HG02623 (cell line): ENCODE measurements at regions not wholly inside any gene's neighbourhood (a gene's known extent, or its start where the extent isn't known, plus 50 kb on each side); places are given as distances from the start of the nearest gene placed in this dataset.

Experiments
- ATAC-seq: cut with Tn5 transposase; IDR thresholded peaks from one replicate; pipeline ENCODE4 v1.9.1; 2021; ENCODE audit warnings: moderate library complexity; ENCODE audit not compliant: unreplicated experiment

GRCh38 chr7:110322796-110323195, 768.1 kb upstream of the LRRN3 start:
- ATAC-seq = no peak

GRCh38 chr7:110326966-110327365, 764.0 kb upstream of the LRRN3 start:
- no peak for ATAC-seq

DNA sequence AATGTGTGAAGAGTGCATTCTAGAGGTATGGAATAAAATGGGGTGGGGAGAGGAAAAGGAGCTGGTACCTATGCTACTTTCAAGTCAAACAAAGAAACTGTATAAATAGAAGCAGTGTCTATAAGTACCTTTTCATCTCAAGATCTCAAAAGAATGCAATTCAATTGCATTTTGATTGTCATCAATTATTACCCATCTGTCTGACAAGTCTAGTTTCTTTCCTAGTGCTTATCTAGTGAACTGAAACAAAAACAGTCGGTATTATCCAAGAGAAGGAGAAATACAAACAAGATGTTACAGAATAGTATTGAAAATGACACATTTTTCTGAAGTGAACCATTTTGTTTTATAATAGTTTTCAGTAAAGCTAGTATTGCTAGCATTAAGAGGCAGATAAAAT, 754.5 kb upstream of the LRRN3 start:
- ATAC-seq = no peak

- no peak for ATAC-seq
Observed at GRCh38 chr7:110337646-110338045, 753.3 kb upstream of the LRRN3 start.

GRCh38 chr7:110347081-110347480, 743.8 kb upstream of the LRRN3 start:
- ATAC-seq = no peak

DNA sequence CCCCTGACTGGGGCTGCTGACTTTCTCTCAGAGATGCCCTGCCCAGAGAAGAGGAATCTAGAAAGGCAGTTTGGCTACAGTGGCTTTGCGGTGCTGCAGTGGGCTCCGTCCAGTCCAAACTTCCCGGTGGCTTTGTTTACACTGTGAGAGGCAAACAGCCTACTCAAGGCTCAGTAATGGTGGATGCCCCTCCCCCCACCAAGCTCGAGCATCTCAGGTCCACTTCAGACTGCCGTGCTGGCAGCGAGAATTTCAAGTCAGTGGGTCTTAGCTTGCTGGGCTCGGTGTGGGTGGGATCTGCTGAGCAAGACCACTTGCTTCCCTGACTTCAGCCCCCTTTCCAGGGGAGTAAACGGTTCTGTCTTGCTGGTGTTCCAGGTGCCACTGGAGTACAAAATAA, 734.5 kb upstream of the LRRN3 start:
- ATAC-seq = no peak

- ATAC-seq = no peak
Observed at GRCh38 chr7:110358028-110358427, 732.9 kb upstream of the LRRN3 start.

GRCh38 chr7:110371709-110372108, 719.2 kb upstream of the LRRN3 start:
- no peak for ATAC-seq

- no peak for ATAC-seq
Observed at GRCh38 chr7:110372685-110373084, 718.2 kb upstream of the LRRN3 start.

DNA sequence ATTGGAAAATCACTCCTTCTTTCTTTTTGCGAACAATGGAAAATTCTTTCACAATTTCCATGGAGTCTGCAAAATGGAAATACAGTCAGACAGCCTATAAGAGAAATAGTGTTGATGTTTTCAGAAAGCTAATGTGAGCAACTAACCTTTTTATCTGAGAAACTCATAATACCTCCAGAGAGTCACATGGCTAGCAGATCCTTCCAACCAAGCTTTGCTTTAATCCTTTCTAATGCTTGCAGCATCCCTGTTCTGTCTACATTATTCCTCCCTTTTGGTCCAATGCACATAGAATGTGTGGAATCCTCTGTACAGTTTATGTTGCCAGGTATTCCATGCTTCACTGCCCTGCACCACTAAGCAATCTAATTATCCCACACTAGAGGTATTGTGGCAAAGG, 717.5 kb upstream of the LRRN3 start:
- ATAC-seq = no peak

GRCh38 chr7:110373859-110374258, 717.1 kb upstream of the LRRN3 start:
- no peak for ATAC-seq

DNA sequence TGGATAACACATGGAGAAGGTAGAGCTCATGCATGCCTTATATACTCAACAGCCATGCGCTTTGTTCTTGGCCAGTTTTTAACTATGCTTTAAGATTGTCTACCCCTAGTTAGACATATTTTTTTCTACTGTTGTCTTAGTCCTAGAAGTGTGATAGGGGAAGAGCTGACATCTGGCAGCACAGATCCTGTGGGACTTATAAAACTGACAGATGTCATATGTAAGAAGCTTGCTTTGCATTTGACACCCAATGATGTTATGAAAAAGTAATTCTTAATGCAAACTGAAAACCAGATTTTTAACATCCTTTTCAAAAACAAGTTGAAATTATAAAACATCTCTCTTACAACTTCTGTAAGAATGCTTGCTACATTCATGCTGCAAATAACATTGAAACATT, 715.9 kb upstream of the LRRN3 start:
- no peak for ATAC-seq

GRCh38 chr7:110382736-110383135, 708.2 kb upstream of the LRRN3 start:
- no peak for ATAC-seq

DNA sequence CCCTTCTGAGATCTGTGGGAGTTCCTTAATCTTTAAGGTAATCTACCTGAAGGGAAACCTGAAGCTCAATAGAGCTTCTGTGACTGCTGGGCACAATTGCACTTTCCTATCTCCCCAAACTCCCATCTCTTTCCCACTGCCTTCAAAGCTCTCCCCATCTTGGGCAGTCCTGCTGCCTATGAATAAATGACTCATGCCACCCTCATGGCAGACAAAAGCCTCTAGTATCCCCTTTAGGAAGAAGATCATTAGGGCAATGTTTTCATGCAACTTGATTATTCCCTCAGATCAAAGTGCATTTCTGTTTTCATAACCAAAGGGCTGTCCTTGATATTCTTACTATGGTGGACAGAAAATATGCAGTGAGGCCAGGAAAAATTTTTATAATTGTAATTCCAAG, 704.9 kb upstream of the LRRN3 start:
- no peak for ATAC-seq

DNA sequence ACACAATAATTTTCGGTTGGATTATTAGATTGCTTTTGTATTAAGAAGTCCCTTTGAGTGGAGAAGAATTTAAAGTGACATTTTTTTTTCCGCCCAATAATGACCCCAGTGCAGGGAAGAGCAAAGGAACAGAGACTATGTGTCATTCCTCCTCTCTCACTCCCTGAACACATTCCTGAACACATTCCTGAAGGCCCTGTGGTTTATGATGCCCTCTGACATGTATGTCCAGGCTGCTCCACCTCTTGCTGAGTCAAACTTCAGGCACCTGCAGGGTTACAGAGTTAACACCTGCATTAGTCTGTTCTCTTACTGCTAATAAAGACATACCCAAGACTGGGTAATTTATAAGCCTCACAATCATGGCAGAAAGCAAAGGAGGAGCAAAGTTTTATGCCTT, 704.0 kb upstream of the LRRN3 start:
- ATAC-seq = no peak

DNA sequence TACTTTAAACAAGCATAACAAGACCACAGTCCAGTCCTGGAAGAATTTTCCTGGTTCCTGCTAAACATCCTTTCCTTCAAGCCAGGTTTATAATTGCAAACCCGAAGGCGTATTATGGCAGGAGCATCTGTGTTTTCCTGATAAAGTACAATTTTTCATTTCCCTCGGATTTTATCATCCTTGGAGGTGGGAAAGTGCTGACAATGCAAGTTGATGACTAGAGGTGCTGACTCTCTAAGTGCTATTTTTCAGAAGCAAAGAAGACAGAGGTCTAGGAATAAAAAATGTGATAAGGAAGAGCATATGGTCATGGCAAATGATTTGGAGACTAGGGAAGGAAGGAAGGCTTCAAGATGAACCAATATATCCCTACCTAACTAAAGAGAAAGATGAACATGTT, 703.2 kb upstream of the LRRN3 start:
- no peak for ATAC-seq

- ATAC-seq = no peak
Observed at GRCh38 chr7:110388457-110388856, 702.5 kb upstream of the LRRN3 start.

GRCh38 chr7:110396021-110396420, 694.9 kb upstream of the LRRN3 start:
- ATAC-seq = no peak

GRCh38 chr7:110397927-110398660, 692.8 kb upstream of the LRRN3 start:
- ATAC-seq = no peak

- no peak for ATAC-seq
Observed at GRCh38 chr7:110399421-110399820, 691.5 kb upstream of the LRRN3 start.

DNA sequence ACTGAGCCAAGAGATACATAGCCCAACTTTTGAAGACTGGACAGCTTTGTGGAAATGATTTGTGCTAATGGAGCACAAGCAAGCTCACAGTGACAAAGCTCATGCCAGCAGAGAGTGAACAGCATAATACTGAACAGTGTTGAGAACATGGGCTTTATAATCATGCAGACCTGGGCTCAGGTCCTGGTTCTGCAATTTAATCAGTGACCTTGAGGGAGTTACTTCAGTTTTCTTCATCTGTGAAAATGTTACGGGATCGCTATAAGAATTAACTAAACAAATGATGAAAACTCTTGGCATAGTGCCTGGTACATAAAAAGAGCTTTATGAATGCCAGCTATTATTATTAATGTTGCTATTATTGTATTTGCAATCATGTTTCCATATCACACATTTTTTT, 690.5 kb upstream of the LRRN3 start:
- no peak for ATAC-seq

DNA sequence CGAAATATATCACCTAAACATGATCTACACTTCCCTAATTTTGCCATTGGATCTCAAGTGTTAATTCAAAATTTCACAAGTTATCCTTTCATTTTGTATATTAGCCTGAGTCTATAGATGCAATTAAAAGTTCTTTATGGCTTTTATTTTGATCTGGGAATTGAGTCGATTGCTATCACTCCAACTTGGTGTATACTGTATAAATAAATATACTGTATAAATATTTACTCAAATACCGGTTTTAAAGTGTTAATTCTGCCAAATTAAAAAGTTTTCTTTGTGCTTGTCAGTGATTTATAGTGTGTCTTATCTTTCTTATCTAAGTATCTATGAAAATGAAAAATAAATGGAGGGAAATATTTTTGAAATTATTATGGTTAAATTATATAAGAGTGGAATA, 683.7 kb upstream of the LRRN3 start:
- no peak for ATAC-seq

DNA sequence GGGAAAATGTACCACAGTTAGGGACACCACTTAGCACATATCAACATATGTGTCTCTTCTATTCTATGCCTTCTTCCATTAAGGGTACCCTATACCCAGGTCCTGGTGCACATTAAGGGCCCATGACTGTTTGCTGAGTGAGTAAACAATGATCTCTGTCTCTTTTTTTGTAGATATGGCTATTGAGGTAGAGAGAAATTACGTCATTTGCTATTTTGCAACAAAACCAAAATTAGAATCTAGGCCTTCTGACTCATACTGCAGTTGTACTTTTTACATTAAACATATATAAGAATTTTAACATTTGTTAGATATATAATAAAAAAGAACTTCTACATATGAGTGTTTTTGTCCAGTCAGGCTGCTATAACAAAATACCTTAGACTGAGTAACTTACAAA, 683.2 kb upstream of the LRRN3 start:
- ATAC-seq = no peak
